GM18517 (cell line): ENCODE measurements at regions not wholly inside any gene's neighbourhood (a gene's known extent, or its start where the extent isn't known, plus 50 kb on each side); places are given as distances from the start of the nearest gene placed in this dataset.
A peak's percentile ranks its signal among the peaks of the same experiment; 100 is the strongest.

Experiments used
- ATAC-seq: cut with Tn5 transposase; IDR thresholded peaks from one replicate; pipeline ENCODE4 v1.9.1; 2021; ENCODE audit warnings: mild to moderate bottlenecking, moderate library complexity; ENCODE audit not compliant: unreplicated experiment

- ATAC-seq = no peak
Measured at GRCh38 chr6:150711061-150711460, 111.4 kb downstream of the PLEKHG1 start.

GRCh38 chr6:150711584-150712504, 112.2 kb downstream of the PLEKHG1 start:
- no peak for ATAC-seq

- ATAC-seq = no peak
Measured at GRCh38 chr6:150712505-150713252, 113.0 kb downstream of the PLEKHG1 start.

- no peak for ATAC-seq
Measured at GRCh38 chr6:150713487-150713886, 113.8 kb downstream of the PLEKHG1 start.

GRCh38 chr6:150713931-150714330, 114.2 kb downstream of the PLEKHG1 start:
- ATAC-seq = no peak

- ATAC-seq = no peak
Measured at GRCh38 chr6:150715133-150715532, 115.4 kb downstream of the PLEKHG1 start.

GRCh38 chr6:150717419-150717818, 117.7 kb downstream of the PLEKHG1 start:
- ATAC-seq = no peak

GRCh38 chr6:150719099-150719766, 119.5 kb downstream of the PLEKHG1 start:
- no peak for ATAC-seq

- ATAC-seq = no peak
Measured at GRCh38 chr6:150719831-150720230, 120.1 kb downstream of the PLEKHG1 start.

GRCh38 chr6:150720774-150721233, 121.1 kb downstream of the PLEKHG1 start:
- peak; percentile 98 for ATAC-seq

GRCh38 chr6:150721418-150722266, 122.0 kb downstream of the PLEKHG1 start:
- ATAC-seq = no peak

- no peak for ATAC-seq
Measured at GRCh38 chr6:150722614-150723344, 123.1 kb downstream of the PLEKHG1 start.

GRCh38 chr6:150723345-150723658, 123.6 kb downstream of the PLEKHG1 start:
- no peak for ATAC-seq

GRCh38 chr6:150723857-150724256, 124.2 kb downstream of the PLEKHG1 start:
- ATAC-seq = no peak

GRCh38 chr6:150725795-150726194, 126.1 kb downstream of the PLEKHG1 start:
- ATAC-seq = no peak

GRCh38 chr6:150729188-150729748, 129.6 kb downstream of the PLEKHG1 start:
- no peak for ATAC-seq

- no peak for ATAC-seq
Measured at GRCh38 chr6:150730801-150731457, 131.2 kb downstream of the PLEKHG1 start.

- ATAC-seq = peak; percentile 60
Measured at GRCh38 chr6:150732765-150733539, 132.6 kb upstream of the MTHFD1L start.
